Stimulated activated CD4-positive, alpha-beta T cell treated with anti-CD3 and anti-CD28 coated beads, TNF-alpha, amount 100 ng/mL, for 48 hours (primary cell): ENCODE measurements at regions not wholly inside any gene's neighbourhood (a gene's known extent, or its start where the extent isn't known, plus 50 kb on each side); places are given as distances from the start of the nearest gene placed in this dataset.
"Not testable (repeated sequence)": the region's sequence is repeated elsewhere in the genome, so short reads cannot be mapped to it uniquely, and the experiment has no call there.

Experiments
- DNase-seq, 3 donors: peaks; one replicate each; pipeline ENCODE4 v3.0.0-alpha.2; 2020; ENCODE audit warnings: low read depth in 3 of 3

GRCh38 chr6:7000825-7001777 is 106.7 kb upstream of the RREB1 start:
- DNase-seq = no peak

- no peak for DNase-seq
These were observed 104.7 kb upstream of the RREB1 start for GRCh38 chr6:7003041-7003440.

DNA sequence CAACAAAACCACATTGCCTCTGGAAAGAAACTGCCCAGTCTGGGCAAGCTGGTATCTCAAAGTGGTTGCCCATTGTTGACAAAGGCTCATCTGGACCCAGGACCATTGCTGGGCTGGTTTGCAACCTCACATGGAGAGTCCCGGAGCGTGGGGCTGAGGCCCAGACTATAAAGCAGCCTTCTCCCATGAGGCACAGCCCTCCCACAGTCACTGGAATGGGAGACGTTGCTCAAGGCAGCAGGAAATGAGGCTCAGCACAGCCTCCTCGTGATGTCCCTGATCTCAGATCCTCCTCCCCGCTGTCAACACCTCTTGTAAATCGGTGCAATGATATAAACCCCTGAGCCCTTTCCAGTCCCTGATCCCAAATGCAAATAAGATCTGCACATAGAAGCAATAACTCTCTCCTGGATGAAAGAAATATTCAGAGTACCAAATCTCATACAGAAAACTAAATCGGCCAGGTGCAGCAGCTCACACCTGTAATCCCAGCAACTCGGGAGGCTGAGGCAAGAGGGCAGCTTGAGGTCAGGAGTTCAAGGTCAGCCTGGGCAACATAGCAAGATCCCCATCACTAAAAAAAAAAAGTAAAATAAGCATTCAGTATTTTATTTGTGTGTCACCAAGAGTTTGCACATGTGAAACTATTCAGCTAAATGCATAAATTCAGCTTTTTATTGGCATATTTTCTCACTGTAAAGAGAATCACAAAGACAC is 103.0 kb upstream of the RREB1 start:
- DNase-seq = no peak

GRCh38 chr6:7006515-7007191 is 101.1 kb upstream of the RREB1 start:
- DNase-seq = no peak

DNA sequence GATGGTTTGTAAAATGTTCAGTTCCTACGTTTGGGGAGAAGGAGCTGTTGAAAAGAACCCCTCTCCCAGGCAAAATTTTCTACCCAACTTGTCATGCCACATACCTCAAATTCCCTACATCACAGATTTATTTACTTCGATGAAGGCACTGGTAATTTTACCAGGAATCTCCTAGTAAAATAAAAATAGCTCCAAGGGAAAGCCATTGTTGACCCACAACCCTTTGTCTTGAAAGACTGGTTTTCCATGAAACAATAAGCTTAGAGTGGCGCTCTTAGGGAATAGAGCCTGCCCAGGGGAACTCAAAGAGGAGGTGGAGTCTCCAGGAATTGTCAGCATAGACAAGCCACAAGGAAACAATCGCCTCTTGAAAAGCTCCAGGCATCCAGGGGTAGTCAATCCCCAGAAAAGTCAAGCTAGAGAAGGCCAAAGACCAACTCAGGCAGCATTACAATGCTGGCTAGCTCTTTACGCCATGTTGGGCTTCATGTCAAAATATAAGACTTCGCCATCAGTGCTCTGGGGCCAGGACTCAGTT is 99.2 kb upstream of the RREB1 start:
- no peak for DNase-seq

GRCh38 chr6:7016226-7016625 is 91.5 kb upstream of the RREB1 start:
- no peak for DNase-seq

DNA sequence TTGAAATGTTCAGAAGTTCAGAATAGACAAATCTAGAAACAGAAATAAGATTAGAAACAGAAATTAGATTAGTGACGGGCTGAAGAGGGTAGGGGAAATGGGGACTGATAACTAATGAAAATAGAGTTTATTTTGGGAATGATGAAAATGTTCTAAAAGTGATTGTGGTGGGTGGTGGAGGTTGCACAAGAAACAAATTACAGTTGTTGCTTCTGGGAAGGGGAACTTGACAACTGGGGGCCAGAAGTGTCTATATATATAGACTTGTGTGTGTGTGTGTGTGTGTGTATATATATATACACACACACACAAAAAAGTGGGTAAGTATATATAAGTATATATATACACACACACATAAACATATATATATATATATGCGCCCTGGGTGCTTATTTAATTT is 86.5 kb upstream of the RREB1 start:
- DNase-seq = no peak

GRCh38 chr6:7025861-7026260 is 81.9 kb upstream of the RREB1 start:
- no peak for DNase-seq

- not testable (repeated sequence) for DNase-seq
These were observed 78.8 kb upstream of the RREB1 start for GRCh38 chr6:7028963-7029362.

DNA sequence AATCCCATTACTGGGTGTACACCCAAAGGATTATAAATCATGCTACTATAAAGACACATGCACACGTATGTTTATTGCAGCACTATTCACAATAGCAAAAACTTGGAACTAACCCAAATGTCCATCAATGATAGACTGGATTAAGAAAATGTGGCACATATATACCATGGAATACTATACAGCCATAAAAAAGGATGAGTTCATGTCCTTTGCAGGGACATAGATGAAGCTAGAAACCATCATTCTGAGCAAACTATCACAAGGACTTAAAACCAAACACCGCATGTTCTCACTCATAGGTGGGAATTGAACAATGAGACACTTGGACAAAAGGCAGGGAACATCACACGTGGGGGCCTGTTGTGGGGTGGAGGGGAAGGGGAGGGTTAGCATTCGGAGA is 76.8 kb upstream of the RREB1 start:
- DNase-seq = not testable (repeated sequence)

GRCh38 chr6:7033202-7033601 is 74.6 kb upstream of the RREB1 start:
- no peak for DNase-seq

GRCh38 chr6:7034055-7034454 is 73.7 kb upstream of the RREB1 start:
- no peak for DNase-seq

- DNase-seq = no peak
These were observed 71.9 kb upstream of the RREB1 start for GRCh38 chr6:7035837-7036249.

DNA sequence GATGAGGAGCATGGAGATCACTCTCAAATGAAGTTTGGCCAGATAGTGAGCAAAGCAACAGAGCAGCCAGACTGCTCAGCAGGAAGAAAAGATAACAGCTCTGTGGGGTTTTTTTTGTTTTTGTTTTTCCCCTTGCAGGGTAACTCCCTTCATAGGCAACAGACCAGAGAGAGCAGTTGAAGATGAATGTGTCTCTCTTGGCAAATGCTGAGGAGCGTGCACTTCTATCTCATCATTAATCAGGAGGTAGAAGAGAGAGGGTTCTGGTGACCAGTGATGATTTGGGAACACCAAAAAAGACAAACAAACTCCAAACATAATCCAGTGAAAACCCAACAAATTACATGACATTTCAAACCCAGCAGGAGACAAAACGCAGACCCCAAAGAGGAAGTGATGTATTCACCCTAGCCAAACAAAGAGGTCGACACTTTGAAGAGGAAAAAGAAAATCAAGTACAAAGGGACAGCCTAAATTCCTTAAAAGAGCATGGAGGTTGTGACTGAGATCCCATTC is 66.2 kb upstream of the RREB1 start:
- DNase-seq = no peak

DNA sequence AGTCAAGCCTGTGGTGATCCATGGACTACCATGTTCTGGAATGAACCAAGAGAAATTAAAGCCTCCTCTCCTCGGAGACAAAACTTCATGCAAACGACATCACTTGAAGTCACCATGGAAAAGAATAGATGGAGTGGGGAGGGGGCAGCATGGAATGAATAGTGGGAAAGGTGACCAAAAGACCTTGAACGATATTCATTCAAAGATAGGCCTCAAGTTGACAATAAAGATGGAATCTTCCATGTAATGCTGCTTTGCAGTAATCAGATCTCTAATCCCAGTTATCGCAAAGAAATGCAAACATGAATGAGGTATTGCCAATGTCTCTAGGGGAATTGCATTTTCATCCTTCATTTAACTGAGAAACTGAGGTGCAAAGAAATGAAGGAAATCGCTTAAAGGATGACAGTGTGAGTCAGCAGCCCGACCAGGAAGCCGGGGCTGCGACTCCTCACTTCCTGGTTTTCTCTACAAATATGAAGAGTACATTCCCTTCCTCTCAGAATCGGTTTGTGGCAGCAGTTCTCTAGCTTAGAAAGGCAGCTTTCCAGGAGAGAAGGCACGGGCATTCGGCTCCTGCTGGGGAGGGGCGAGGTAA is 65.6 kb upstream of the RREB1 start:
- DNase-seq = no peak

GRCh38 chr6:7042654-7043545 is 64.9 kb upstream of the RREB1 start:
- DNase-seq = no peak

- no peak for DNase-seq
These were observed 62.4 kb upstream of the RREB1 start for GRCh38 chr6:7045331-7045730.

DNA sequence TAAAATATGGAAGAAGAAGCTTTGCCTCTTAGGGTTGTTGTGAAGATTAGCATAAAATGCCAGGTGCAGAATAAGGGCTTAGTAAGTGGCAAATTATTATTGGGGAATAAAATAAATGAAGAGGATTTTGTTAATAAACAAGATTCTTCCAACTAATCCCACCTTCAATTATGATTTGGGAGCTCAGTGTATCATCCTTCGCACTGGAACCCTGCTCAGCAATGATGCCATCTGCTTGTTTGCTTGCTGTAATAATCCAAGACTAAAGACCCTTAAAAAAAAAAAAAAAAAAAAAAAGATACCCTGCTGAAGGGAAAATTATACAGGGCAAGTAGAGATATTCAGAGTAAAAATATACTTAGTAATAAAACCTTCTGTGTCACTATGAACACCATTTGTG is 62.0 kb upstream of the RREB1 start:
- DNase-seq = no peak

DNA sequence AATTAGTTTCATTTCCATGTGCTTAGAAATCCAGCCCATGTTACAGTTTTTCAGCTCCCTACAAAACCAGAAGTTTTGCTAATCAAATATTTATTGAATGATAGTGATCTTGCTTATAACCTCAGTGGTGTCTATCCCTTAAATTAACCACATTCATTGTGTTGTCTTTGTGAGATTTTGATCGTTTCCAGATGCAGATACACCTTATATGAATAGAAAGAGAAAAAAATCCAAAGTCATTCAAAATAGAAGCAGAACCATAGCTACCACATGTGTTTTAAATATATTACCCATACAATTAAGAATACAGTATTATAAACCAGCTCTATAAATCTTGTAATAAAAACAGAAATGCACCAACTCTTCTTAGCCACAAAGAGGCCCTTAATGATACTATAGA is 60.6 kb upstream of the RREB1 start:
- DNase-seq = no peak

DNA sequence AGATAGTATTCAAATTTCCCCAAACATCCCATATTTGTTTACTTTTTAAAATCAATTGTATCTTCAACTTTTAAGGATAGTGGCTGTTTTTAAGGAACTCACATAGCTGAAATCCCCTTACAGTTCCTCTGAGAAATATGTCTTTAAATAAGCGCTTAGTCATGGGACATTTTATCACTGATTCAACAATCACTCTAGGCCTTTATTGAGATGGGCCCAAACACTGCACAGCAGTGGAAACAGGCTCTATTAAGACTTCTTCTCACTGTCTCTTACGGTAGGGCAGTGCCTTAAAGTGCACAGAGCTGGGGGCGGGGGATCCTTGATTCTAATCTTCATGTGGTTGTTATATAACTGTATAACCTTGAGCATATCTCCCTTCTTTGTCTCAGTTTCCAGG is 59.8 kb upstream of the RREB1 start:
- no peak for DNase-seq

- no peak for DNase-seq
These were observed 58.9 kb upstream of the RREB1 start for GRCh38 chr6:7048894-7049293.
